H1 (cell line): ENCODE measurements at regions not wholly inside any gene's neighbourhood (a gene's known extent, or its start where the extent isn't known, plus 50 kb on each side); places are given as distances from the start of the nearest gene placed in this dataset.
"Not testable (repeated sequence)": the region's sequence is repeated elsewhere in the genome, so short reads cannot be mapped to it uniquely, and the experiment has no call there.

ENCODE experiments used
- CTCF ChIA-PET: fragments of 300-600 bp; sonication (Branson Sonifier 250); formaldehyde crosslinking; loops from one replicate; lab custom pipeline; 2021; ENCODE audit not compliant: partially characterized antibody; lab: Charles Lee
- POLR2A ChIA-PET: fragments of 300-600 bp; sonication (Branson Sonifier 250); formaldehyde crosslinking; loops from one replicate; lab custom pipeline; 2021; ENCODE audit warnings: inconsistent platforms; ENCODE audit not compliant: partially characterized antibody; lab: Charles Lee
- DNase-seq, 2 experiments: peaks; one replicate each; pipeline versions ENCODE4 v3.0.0 to v3.0.0-alpha.2; 2010 to 2022; ENCODE audit warnings: low spot score in 2 of 2, low read depth in 1 of 2, mixed read lengths in 1 of 2
- FAIRE-seq: peaks from 2 replicates; lab custom pipeline; 2011; peaks lifted over from hg19 to GRCh38; lab: Jason Lieb, UNC
- H2AFZ ChIP-seq: 2 replicates; pipeline ENCODE4 v1.8.1; 2012; ENCODE audit warnings: low read length, inconsistent platforms
- H2AK5ac ChIP-seq: 2 replicates; pipeline ENCODE4 v1.6.1; 2013; ENCODE audit warnings: low read depth, low read length
- H2BK120ac ChIP-seq: replicated peaks from 2 replicates; pipeline ENCODE3; 2013; ENCODE audit warnings: low read depth, low read length, inconsistent platforms
- H2BK12ac ChIP-seq: 2 replicates; pipeline ENCODE4 v1.6.1; 2013; ENCODE audit warnings: low read depth, low read length
- H2BK15ac ChIP-seq: 2 replicates; pipeline ENCODE4 v1.6.1; 2013; ENCODE audit warnings: low read length
- H2BK20ac ChIP-seq: 2 replicates; pipeline ENCODE4 v1.6.1; 2013; ENCODE audit warnings: low read length
- H2BK5ac ChIP-seq: 2 replicates; pipeline ENCODE4 v1.6.1; 2013; ENCODE audit warnings: low read depth, low read length
- H3K14ac ChIP-seq: 2 replicates; pipeline ENCODE4 v1.6.1; 2013; ENCODE audit warnings: inconsistent platforms; ENCODE audit not compliant: insufficient read length
- H3K18ac ChIP-seq: 2 replicates; pipeline ENCODE4 v1.6.1; 2013; ENCODE audit warnings: low read length; ENCODE audit errors: extremely low read depth
- H3K23ac ChIP-seq: 2 replicates; pipeline ENCODE4 v1.6.1; 2013; ENCODE audit warnings: inconsistent platforms; ENCODE audit not compliant: insufficient read length
- H3K23me2 ChIP-seq: 2 replicates; pipeline ENCODE4 v1.6.1; 2013; ENCODE audit warnings: low read depth, low read length
- H3K27ac ChIP-seq: 2 replicates; pipeline ENCODE4 v1.6.1; 2011; ENCODE audit warnings: low read depth, low read length, inconsistent platforms
- H3K27me3 ChIP-seq, 4 experiments: replicated peaks in 1 of 4; 1 replicate in 1 of 4; 2 replicates in 3 of 4; pipeline versions ENCODE4 v1.6.1 to v1.8.1; 2011 to 2013; ENCODE audit warnings: low read length in 3 of 4, mild to moderate bottlenecking in 3 of 4, inconsistent platforms in 2 of 4, mixed read lengths in 2 of 4, moderate library complexity in 1 of 4; ENCODE audit not compliant: control insufficient read depth in 3 of 4, insufficient read depth in 3 of 4; ENCODE audit errors: extremely low read depth in 1 of 4
- H3K36me3 ChIP-seq, 4 experiments: 2 replicates each; pipeline versions ENCODE4 v1.6.1 to v1.8.1; 2011 to 2013; ENCODE audit warnings: mild to moderate bottlenecking in 4 of 4, low read length in 3 of 4, moderate library complexity in 2 of 4, control low read depth in 1 of 4, inconsistent platforms in 1 of 4; ENCODE audit not compliant: insufficient read depth in 4 of 4, control insufficient read depth in 2 of 4
- H3K4ac ChIP-seq: replicated peaks from 2 replicates; pipeline ENCODE3; 2013; ENCODE audit warnings: low read length, low read depth, mixed read lengths, inconsistent platforms; ENCODE audit not compliant: insufficient read length
- H3K4me1 ChIP-seq, 4 experiments: replicated peaks in 1 of 4; 1 replicate in 1 of 4; 2 replicates in 3 of 4; pipeline versions ENCODE4 v1.6.1 to v1.8.1; 2011 to 2013; ENCODE audit warnings: low read length in 3 of 4, inconsistent platforms in 2 of 4, mixed read lengths in 1 of 4; ENCODE audit not compliant: insufficient read depth in 4 of 4, control insufficient read depth in 3 of 4
- H3K4me2 ChIP-seq, 2 experiments: 2 replicates each; pipeline versions ENCODE4 v1.6.1 to v1.8.1; 2011 to 2013; ENCODE audit warnings: low read depth in 2 of 2, low read length in 2 of 2, control low read depth in 1 of 2, inconsistent platforms in 1 of 2, mild to moderate bottlenecking in 1 of 2; ENCODE audit not compliant: insufficient read depth in 1 of 2
- H3K4me3 ChIP-seq, 4 experiments: fragments of 200-600, 300-600 bp in 1 of 4; sonication (generic), shearing (Covaris generic), sonication (Bioruptor Twin) in 1 of 4; 2 replicates each; pipeline versions ENCODE4 v1.5.1 to v1.8.1; 2011 to 2016; ENCODE audit warnings: low read length in 4 of 4, low read depth in 3 of 4, control low read depth in 2 of 4, inconsistent platforms in 2 of 4, mild to moderate bottlenecking in 2 of 4, mixed read lengths in 1 of 4, moderate library complexity in 1 of 4; ENCODE audit not compliant: insufficient read depth in 2 of 4; ENCODE audit errors: extremely low read depth in 1 of 4
- H3K56ac ChIP-seq: replicated peaks from 2 replicates; pipeline ENCODE3; 2013; ENCODE audit warnings: low read depth, mild to moderate bottlenecking, mixed read lengths, low read length, inconsistent platforms; ENCODE audit not compliant: insufficient read length
- H3K79me1 ChIP-seq: 2 replicates; pipeline ENCODE4 v1.6.1; 2013; ENCODE audit warnings: low read depth, low read length, control low read depth
- H3K79me2 ChIP-seq, 2 experiments: 2 replicates each; pipeline versions ENCODE4 v1.6.1 to v1.8.1; 2012 to 2013; ENCODE audit warnings: low read length in 2 of 2, mild to moderate bottlenecking in 2 of 2, inconsistent platforms in 1 of 2; ENCODE audit not compliant: insufficient read depth in 2 of 2, control insufficient read depth in 1 of 2
- H3K9ac ChIP-seq, 4 experiments: replicated peaks in 1 of 4; 1 replicate in 1 of 4; 2 replicates in 3 of 4; pipeline versions ENCODE4 v1.6.1 to v1.8.1; 2011 to 2013; ENCODE audit warnings: low read depth in 3 of 4, low read length in 3 of 4, control low read depth in 2 of 4, mild to moderate bottlenecking in 2 of 4, moderate library complexity in 2 of 4, inconsistent platforms in 1 of 4; ENCODE audit errors: extremely low read depth in 1 of 4
- H3K9me3 ChIP-seq, 2 experiments: 2 replicates each; pipeline versions ENCODE4 v1.6.1 to v1.8.1; 2012 to 2013; ENCODE audit warnings: mild to moderate bottlenecking in 2 of 2, moderate library complexity in 2 of 2, control low read depth in 1 of 2, inconsistent platforms in 1 of 2, low read depth in 1 of 2, low read length in 1 of 2, mixed read lengths in 1 of 2; ENCODE audit not compliant: insufficient read depth in 2 of 2
- H4K20me1 ChIP-seq, 2 experiments: replicated peaks in 1 of 2; 2 replicates each; pipeline versions ENCODE3 to v1.8.1; 2011 to 2013; ENCODE audit warnings: inconsistent platforms in 2 of 2, low read length in 2 of 2, mild to moderate bottlenecking in 1 of 2; ENCODE audit not compliant: insufficient read depth in 2 of 2, control insufficient read depth in 1 of 2
- H4K5ac ChIP-seq: 2 replicates; pipeline ENCODE4 v1.6.1; 2013; ENCODE audit warnings: low read length, low read depth, mixed read lengths, inconsistent platforms; ENCODE audit not compliant: insufficient read length
- H4K8ac ChIP-seq: 2 replicates; pipeline ENCODE4 v1.8.0; 2013; ENCODE audit warnings: mild to moderate bottlenecking, moderate library complexity, low read length, inconsistent platforms; ENCODE audit not compliant: insufficient read depth; ENCODE audit errors: extremely low read depth
- H4K91ac ChIP-seq: replicated peaks from 2 replicates; pipeline ENCODE3; 2013; ENCODE audit warnings: low read length, mixed read lengths, inconsistent platforms; ENCODE audit not compliant: insufficient read length
- WGBS, 2 experiments: shearing (Covaris generic) in 1 of 2; methylation state at CpG; one replicate each; pipeline versions ENCODE4 v1.1.6 to v1.1.7; 2013 to 2015; ENCODE audit warnings: low lambda C conversion rate in 2 of 2, mixed read lengths in 2 of 2, inconsistent platforms in 1 of 2, low coverage in 1 of 2, missing lambda C conversion rate in 1 of 2; ENCODE audit not compliant: insufficient replicate concordance in 2 of 2, insufficient coverage in 1 of 2, insufficient read length in 1 of 2; ENCODE audit errors: extremely low coverage in 1 of 2, missing lambda C conversion rate in 1 of 2; 5-methylcytosine and 5-hydroxymethylcytosine counted together

- CTCF ChIA-PET = interaction anchor here (1.2 to 2.7 kb wide), 5 partner anchors 36 to 223 kb away, joined by 3 to 15 read pairs (median 3); no protein-coding TSS in a partner anchor
- H3K14ac ChIP-seq, H3K4me2 ChIP-seq, H3K4me3 ChIP-seq, H3K18ac ChIP-seq, FAIRE-seq, H2AFZ ChIP-seq, H4K91ac ChIP-seq, DNase-seq, H2AK5ac ChIP-seq, H2BK120ac ChIP-seq, H3K9ac ChIP-seq, H4K5ac ChIP-seq, POLR2A ChIA-PET, H3K27ac ChIP-seq, H3K4ac ChIP-seq, H3K23ac ChIP-seq, H3K23me2 ChIP-seq, H3K9me3 ChIP-seq, H3K79me1 ChIP-seq, H2BK5ac ChIP-seq, H2BK20ac ChIP-seq, H3K56ac ChIP-seq, H3K79me2 ChIP-seq, H2BK12ac ChIP-seq, H2BK15ac ChIP-seq, H4K20me1 ChIP-seq, H3K4me1 ChIP-seq, H3K36me3 ChIP-seq, H3K27me3 ChIP-seq, H4K8ac ChIP-seq: not testable (repeated sequence)
- 84% methylated on average over 4 of the region's 5 CpGs; no CpG with 5 or more reads in 1 of the 2 experiments for WGBS, 2 experiments
Observed at GRCh38 chr9:85820598-85820997, 78.8 kb upstream of the AGTPBP1 start.
